ENCODE measurements at regions not wholly inside any gene's neighbourhood (a gene's known extent, or its start where the extent isn't known, plus 50 kb on each side); places are given as distances from the start of the nearest gene placed in this dataset.
"Not testable (repeated sequence)": the region's sequence is repeated elsewhere in the genome, so short reads cannot be mapped to it uniquely, and the experiment has no call there.

GRCh38 chr5:155649666-155650065 lies 636.1 kb downstream of the KIF4B start:
- no peak for DNase-seq (ENCODE audit: extremely low read depth, low read depth)
- no peak for TF ChIP-seq CTCF (IDR thresholded peaks at IDR 0.05; ENCODE audit: low read depth, low read length)

- TF ChIP-seq CTCF (IDR thresholded peaks at IDR 0.05; ENCODE audit: low read depth, low read length): no peak
- no peak for DNase-seq (ENCODE audit: extremely low read depth, low read depth)
These were observed 642.0 kb downstream of the KIF4B start for GRCh38 chr5:155655569-155655968.

- no peak for DNase-seq (ENCODE audit: extremely low read depth, low read depth)
- TF ChIP-seq CTCF (IDR thresholded peaks at IDR 0.05; ENCODE audit: low read depth, low read length): no peak
These were observed 648.3 kb downstream of the KIF4B start for GRCh38 chr5:155661859-155662258.

- no peak for DNase-seq (ENCODE audit: extremely low read depth, low read depth)
- no peak for TF ChIP-seq CTCF (IDR thresholded peaks at IDR 0.05; ENCODE audit: low read depth, low read length)
These were observed 651.8 kb downstream of the KIF4B start for GRCh38 chr5:155665361-155665760.

- DNase-seq (ENCODE audit: extremely low read depth, low read depth): not testable (repeated sequence)
These were observed 655.0 kb upstream of the SGCD start for GRCh38 chr5:155672001-155672400.

- DNase-seq (ENCODE audit: extremely low read depth, low read depth): no peak
- TF ChIP-seq CTCF (IDR thresholded peaks at IDR 0.05; ENCODE audit: low read depth, low read length): no peak
These were observed 650.0 kb upstream of the SGCD start for GRCh38 chr5:155676967-155677366.

- no peak for DNase-seq (ENCODE audit: extremely low read depth, low read depth)
- no peak for TF ChIP-seq CTCF (IDR thresholded peaks at IDR 0.05; ENCODE audit: low read depth, low read length)
These were observed 648.6 kb upstream of the SGCD start for GRCh38 chr5:155678371-155678770.

- DNase-seq (ENCODE audit: extremely low read depth, low read depth): no peak
- TF ChIP-seq CTCF (IDR thresholded peaks at IDR 0.05; ENCODE audit: low read depth, low read length): no peak
These were observed 647.4 kb upstream of the SGCD start for GRCh38 chr5:155679530-155679929.

All from AG09319 (cell line).